ENCODE measurements at regions not wholly inside any gene's neighbourhood (a gene's known extent, or its start where the extent isn't known, plus 50 kb on each side); places are given as distances from the start of the nearest gene placed in this dataset.

DNA sequence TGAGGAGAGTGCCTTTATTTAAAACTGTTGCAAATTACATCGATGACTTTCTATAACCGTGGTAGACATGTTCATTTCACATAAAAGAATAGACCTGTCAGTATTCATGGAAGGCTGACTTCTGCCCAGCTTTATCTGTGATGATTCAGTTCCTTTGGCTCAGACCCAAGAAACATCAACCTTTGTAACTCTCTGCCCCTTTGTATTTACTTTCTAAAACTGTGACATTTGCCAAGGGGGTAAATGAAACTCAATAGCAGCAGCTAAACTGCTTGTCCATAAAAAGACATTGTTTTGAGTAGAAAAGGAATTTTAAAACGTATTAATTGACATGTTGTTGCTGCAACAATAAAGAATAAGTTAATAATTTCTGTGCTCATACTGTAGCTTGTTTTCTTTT lies 137.8 kb upstream of the ANKH start:
- Histone ChIP-seq H3F3A (replicated peaks; ENCODE audit: insufficient read depth) (peaks cover 10% of the 10 kb centered on the region), H3K27ac (ENCODE audit: low read depth in 2 of 2, low read length in 1 of 2) (peak overlapping the region in 1 of 2 experiments; percentile 89; a peak in 3 of 4 replicates), H3K79me2 (ENCODE audit: insufficient read depth) (no peaks in the 10 kb centered on the region), H4K20me1 (ENCODE audit: insufficient read depth) (no peaks in the 10 kb centered on the region), H3K9ac (no peak overlapping the region), H3K4me3 (ENCODE audit: low read depth in 2 of 2, low read length in 1 of 2) (no peak overlapping the region; a peak in 1 of 4 replicates), H3K4me1 (ENCODE audit: control insufficient read depth in 1 of 2, insufficient read depth in 2 of 2, low read depth in 1 of 2, low read length in 1 of 2) (peaks cover 2 to 13% of the 10 kb centered on the region in 2 experiments; a peak in 3 of 4 replicates), H3K9me2 (no peaks in the 10 kb centered on the region), H3K4me2 (peak overlapping the region; percentile 63; the same call in 1 of the 2 replicates), H3K9me3 (no peaks in the 10 kb centered on the region), H3K36me3 (replicated peaks in 1 of 2; ENCODE audit: control insufficient read depth in 1 of 2, insufficient read depth in 2 of 2, low read length in 1 of 2) (no peaks in the 10 kb centered on the region), H3K27me3 (ENCODE audit: insufficient read depth) (no peaks in the 10 kb centered on the region), H2AFZ (ENCODE audit: low read depth) (no peak overlapping the region)
- CTCF ChIA-PET, result interaction anchor here (0.8 to 3.4 kb wide), 6 partner anchors 10 to 324 kb away, joined by 3 to 50 read pairs (median 3); no protein-coding TSS in a partner anchor
- POLR2A ChIA-PET, result no interaction called here
- 5% methylated on average over 3 of the region's 3 CpGs for WGBS (ENCODE audit: low lambda C conversion rate)
- peak; percentile 25 for DNase-seq
- TF ChIP-seq MEF2A (IDR thresholded peaks at IDR 0.05; ENCODE audit: borderline replicate concordance, low read depth) (no peak), MXI1 (IDR thresholded peaks at IDR 0.05; ENCODE audit: low read depth, low read length) (no peak), EP300 (IDR thresholded peaks at IDR 0.05; ENCODE audit: borderline replicate concordance in 1 of 2, low read depth in 1 of 2, low read length in 1 of 2) (peak in 1 of 2 experiments; percentile 59; a peak in 1 of 4 replicates), TAF1 (IDR thresholded peaks at IDR 0.05; ENCODE audit: borderline replicate concordance, low read depth, low read length) (no peak), EZH2phosphoT487 (IDR thresholded peaks at IDR 0.05; ENCODE audit: borderline replicate concordance, low read depth) (no peak), RCOR1 (IDR thresholded peaks at IDR 0.05; ENCODE audit: low read length) (no peak), JUND (IDR thresholded peaks at IDR 0.05) (peak; percentile 86), ZBTB33 (IDR thresholded peaks at IDR 0.05; ENCODE audit: borderline replicate concordance, low read depth) (no peak), RXRA (IDR thresholded peaks at IDR 0.05; ENCODE audit: borderline replicate concordance, low read depth) (peak; percentile 77; the same call in 1 of the 2 replicates), SIN3A (IDR thresholded peaks at IDR 0.05; ENCODE audit: borderline replicate concordance, low read depth, low read length) (no peak), TEAD4 (IDR thresholded peaks at IDR 0.05; ENCODE audit: borderline replicate concordance, insufficient read depth) (no peak), TCF12 (IDR thresholded peaks at IDR 0.05) (peak; percentile 86), PBX3 (IDR thresholded peaks at IDR 0.05) (peak; percentile 87), GABPA (IDR thresholded peaks at IDR 0.05; ENCODE audit: low read depth) (no peak), NFIC (IDR thresholded peaks at IDR 0.05; ENCODE audit: borderline replicate concordance) (peak; percentile 97), GATA2 (CRISPR knock-in tag; IDR thresholded peaks at IDR 0.05) (no peak), YY1 (IDR thresholded peaks at IDR 0.05; ENCODE audit: low read depth) (no peak; the same call in 1 of the 2 replicates), RAD21 (IDR thresholded peaks at IDR 0.05; ENCODE audit: low read length) (no peak), CHD2 (IDR thresholded peaks at IDR 0.05; ENCODE audit: low read length, partially characterized antibody) (no peak)
- TF ChIP-seq, protein P1, sequence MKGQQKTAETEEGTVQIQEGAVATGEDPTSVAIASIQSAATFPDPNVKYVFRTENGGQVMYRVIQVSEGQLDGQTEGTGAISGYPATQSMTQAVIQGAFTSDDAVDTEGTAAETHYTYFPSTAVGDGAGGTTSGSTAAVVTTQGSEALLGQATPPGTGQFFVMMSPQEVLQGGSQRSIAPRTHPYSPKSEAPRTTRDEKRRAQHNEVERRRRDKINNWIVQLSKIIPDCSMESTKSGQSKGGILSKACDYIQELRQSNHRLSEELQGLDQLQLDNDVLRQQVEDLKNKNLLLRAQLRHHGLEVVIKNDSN (IDR thresholded peaks at IDR 0.05; ENCODE audit: borderline replicate concordance, low read depth), result no peak
- TF ChIP-seq, protein P2, sequence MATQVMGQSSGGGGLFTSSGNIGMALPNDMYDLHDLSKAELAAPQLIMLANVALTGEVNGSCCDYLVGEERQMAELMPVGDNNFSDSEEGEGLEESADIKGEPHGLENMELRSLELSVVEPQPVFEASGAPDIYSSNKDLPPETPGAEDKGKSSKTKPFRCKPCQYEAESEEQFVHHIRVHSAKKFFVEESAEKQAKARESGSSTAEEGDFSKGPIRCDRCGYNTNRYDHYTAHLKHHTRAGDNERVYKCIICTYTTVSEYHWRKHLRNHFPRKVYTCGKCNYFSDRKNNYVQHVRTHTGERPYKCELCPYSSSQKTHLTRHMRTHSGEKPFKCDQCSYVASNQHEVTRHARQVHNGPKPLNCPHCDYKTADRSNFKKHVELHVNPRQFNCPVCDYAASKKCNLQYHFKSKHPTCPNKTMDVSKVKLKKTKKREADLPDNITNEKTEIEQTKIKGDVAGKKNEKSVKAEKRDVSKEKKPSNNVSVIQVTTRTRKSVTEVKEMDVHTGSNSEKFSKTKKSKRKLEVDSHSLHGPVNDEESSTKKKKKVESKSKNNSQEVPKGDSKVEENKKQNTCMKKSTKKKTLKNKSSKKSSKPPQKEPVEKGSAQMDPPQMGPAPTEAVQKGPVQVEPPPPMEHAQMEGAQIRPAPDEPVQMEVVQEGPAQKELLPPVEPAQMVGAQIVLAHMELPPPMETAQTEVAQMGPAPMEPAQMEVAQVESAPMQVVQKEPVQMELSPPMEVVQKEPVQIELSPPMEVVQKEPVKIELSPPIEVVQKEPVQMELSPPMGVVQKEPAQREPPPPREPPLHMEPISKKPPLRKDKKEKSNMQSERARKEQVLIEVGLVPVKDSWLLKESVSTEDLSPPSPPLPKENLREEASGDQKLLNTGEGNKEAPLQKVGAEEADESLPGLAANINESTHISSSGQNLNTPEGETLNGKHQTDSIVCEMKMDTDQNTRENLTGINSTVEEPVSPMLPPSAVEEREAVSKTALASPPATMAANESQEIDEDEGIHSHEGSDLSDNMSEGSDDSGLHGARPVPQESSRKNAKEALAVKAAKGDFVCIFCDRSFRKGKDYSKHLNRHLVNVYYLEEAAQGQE (IDR thresholded peaks at IDR 0.05; ENCODE audit: low read depth, low read length), result no peak
- TF ChIP-seq, protein P3, sequence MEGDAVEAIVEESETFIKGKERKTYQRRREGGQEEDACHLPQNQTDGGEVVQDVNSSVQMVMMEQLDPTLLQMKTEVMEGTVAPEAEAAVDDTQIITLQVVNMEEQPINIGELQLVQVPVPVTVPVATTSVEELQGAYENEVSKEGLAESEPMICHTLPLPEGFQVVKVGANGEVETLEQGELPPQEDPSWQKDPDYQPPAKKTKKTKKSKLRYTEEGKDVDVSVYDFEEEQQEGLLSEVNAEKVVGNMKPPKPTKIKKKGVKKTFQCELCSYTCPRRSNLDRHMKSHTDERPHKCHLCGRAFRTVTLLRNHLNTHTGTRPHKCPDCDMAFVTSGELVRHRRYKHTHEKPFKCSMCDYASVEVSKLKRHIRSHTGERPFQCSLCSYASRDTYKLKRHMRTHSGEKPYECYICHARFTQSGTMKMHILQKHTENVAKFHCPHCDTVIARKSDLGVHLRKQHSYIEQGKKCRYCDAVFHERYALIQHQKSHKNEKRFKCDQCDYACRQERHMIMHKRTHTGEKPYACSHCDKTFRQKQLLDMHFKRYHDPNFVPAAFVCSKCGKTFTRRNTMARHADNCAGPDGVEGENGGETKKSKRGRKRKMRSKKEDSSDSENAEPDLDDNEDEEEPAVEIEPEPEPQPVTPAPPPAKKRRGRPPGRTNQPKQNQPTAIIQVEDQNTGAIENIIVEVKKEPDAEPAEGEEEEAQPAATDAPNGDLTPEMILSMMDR (IDR thresholded peaks at IDR 0.05), result no peak
- TF ChIP-seq, protein P4, sequence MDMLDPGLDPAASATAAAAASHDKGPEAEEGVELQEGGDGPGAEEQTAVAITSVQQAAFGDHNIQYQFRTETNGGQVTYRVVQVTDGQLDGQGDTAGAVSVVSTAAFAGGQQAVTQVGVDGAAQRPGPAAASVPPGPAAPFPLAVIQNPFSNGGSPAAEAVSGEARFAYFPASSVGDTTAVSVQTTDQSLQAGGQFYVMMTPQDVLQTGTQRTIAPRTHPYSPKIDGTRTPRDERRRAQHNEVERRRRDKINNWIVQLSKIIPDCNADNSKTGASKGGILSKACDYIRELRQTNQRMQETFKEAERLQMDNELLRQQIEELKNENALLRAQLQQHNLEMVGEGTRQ (IDR thresholded peaks at IDR 0.05; ENCODE audit: borderline replicate concordance, low read depth, low read length), result no peak
- TF ChIP-seq, protein P5, sequence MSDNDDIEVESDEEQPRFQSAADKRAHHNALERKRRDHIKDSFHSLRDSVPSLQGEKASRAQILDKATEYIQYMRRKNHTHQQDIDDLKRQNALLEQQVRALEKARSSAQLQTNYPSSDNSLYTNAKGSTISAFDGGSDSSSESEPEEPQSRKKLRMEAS (IDR thresholded peaks at IDR 0.05; ENCODE audit: low read depth), result 0 out of 2 replicates have a peak, but pooled peaks have one; percentile 10

Data from SK-N-SH (cell line).